OCI-LY7 (cell line): ENCODE measurements at regions not wholly inside any gene's neighbourhood (a gene's known extent, or its start where the extent isn't known, plus 50 kb on each side); places are given as distances from the start of the nearest gene placed in this dataset.

Experiments used
- CTCF ChIP-seq: fragments of 200-600 bp; sonication (generic); conservative IDR thresholded peaks from 2 replicates; pipeline ENCODE4 v1.5.1; 2014; ENCODE audit warnings: mild to moderate bottlenecking, antibody characterized with exemption, low read length, moderate library complexity, mixed read lengths
- EZH2phosphoT487 ChIP-seq: fragments of 200-600 bp; sonication (generic); IDR thresholded peaks from 2 replicates; pipeline ENCODE4 v1.6.1; 2018; ENCODE audit warnings: low read depth, borderline replicate concordance, mild to moderate bottlenecking, mixed run types, antibody characterized with exemption, low read length, moderate library complexity, mixed read lengths

GRCh38 chr6:65927141-65927540 lies 220.1 kb upstream of the EYS start:
- no peak for TF ChIP-seq EZH2phosphoT487
- TF ChIP-seq CTCF = no peak
